ENCODE measurements at regions not wholly inside any gene's neighbourhood (a gene's known extent, or its start where the extent isn't known, plus 50 kb on each side); places are given as distances from the start of the nearest gene placed in this dataset.

DNA sequence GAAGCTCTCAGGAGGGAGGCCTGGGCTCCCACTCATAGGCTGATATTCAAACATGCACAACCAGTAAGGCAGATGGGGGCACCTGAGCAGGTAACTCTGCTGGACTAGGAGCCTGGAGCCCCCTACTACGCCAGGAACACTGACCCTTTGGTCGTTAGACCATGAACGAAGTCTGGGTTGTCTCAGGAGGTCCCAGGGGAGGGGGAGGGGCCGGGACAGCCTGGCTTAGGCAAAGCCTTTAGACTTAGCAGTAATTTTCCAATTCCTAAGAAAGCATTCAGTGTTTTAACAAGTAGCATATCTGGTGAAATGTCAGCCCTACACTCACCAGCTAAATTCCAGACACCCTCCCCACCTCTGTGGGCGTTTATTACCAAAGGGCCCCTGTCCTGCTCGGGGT, 67.4 kb upstream of the ST8SIA2 start:
- Histone ChIP-seq H3K4ac (ENCODE audit: low read depth, low read length) (no peak overlapping the region), H4K5ac (ENCODE audit: low read length) (no peak overlapping the region), H3K23ac (ENCODE audit: low read length) (no peak overlapping the region), H3K18ac (ENCODE audit: low read length) (no peak overlapping the region), H3K4me1 (ENCODE audit: control insufficient read depth, low read depth, low read length) (no peaks in the 10 kb centered on the region), H3K79me2 (ENCODE audit: control insufficient read depth, insufficient read depth, low read length) (no peaks in the 10 kb centered on the region), H2BK5ac (ENCODE audit: low read length) (no peak overlapping the region), H3K27me3 (ENCODE audit: insufficient read depth, low read length, poor library complexity) (no peaks in the 10 kb centered on the region), H3K36me3 (ENCODE audit: control insufficient read depth, insufficient read depth, low read length) (no peaks in the 10 kb centered on the region), H3K56ac (ENCODE audit: low read length) (no peak overlapping the region), H4K8ac (ENCODE audit: low read depth, low read length) (no peak overlapping the region), H3K9ac (ENCODE audit: low read length) (no peak overlapping the region), H2BK15ac (replicated peaks; ENCODE audit: low read depth) (no peak overlapping the region), H3K4me2 (ENCODE audit: low read length) (no peak overlapping the region), H3K79me1 (ENCODE audit: low read length) (no peaks in the 10 kb centered on the region), H2AK5ac (ENCODE audit: low read length) (no peak overlapping the region), H3K27ac (ENCODE audit: low read depth, low read length) (no peak overlapping the region), H2BK120ac (ENCODE audit: low read depth, low read length) (no peak overlapping the region), H3K4me3 (ENCODE audit: low read length) (no peak overlapping the region)
- no CpG with 5 or more reads among the region's 6 CpGs for WGBS (ENCODE audit: extremely low coverage, insufficient coverage, low lambda C conversion rate)
- no peak for DNase-seq

DNA sequence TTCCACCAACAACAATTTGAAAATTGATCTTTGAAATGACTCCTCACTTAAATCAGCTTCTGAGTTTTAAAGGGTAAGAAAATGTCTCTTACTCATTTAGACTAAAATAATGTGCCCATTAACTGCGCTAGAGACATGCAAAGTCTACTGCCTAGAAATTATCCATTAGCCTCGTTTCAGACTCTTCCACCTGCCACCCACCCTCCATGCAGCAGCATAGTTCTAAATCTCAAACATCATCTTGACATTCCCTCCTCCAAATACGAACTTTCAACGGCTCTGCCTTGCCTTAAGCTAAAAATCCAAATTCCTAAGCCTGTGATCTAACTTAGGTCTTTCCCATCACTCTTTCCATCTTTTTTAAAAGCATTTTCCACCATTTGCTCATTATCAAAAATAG, 66.6 kb upstream of the ST8SIA2 start:
- Histone ChIP-seq H2BK120ac (ENCODE audit: low read depth, low read length) (no peak overlapping the region), H4K5ac (ENCODE audit: low read length) (no peak overlapping the region), H3K36me3 (ENCODE audit: control insufficient read depth, insufficient read depth, low read length) (no peaks in the 10 kb centered on the region), H3K23ac (ENCODE audit: low read length) (no peak overlapping the region), H3K79me2 (ENCODE audit: control insufficient read depth, insufficient read depth, low read length) (no peaks in the 10 kb centered on the region), H3K9ac (ENCODE audit: low read length) (no peak overlapping the region), H2BK15ac (replicated peaks; ENCODE audit: low read depth) (no peak overlapping the region), H3K4me3 (ENCODE audit: low read length) (no peak overlapping the region), H2AK5ac (ENCODE audit: low read length) (no peak overlapping the region), H3K4me2 (ENCODE audit: low read length) (no peak overlapping the region), H3K27me3 (ENCODE audit: insufficient read depth, low read length, poor library complexity) (no peaks in the 10 kb centered on the region), H3K56ac (ENCODE audit: low read length) (no peak overlapping the region), H3K4ac (ENCODE audit: low read depth, low read length) (no peak overlapping the region), H3K4me1 (ENCODE audit: control insufficient read depth, low read depth, low read length) (no peaks in the 10 kb centered on the region), H3K18ac (ENCODE audit: low read length) (no peak overlapping the region), H4K8ac (ENCODE audit: low read depth, low read length) (no peak overlapping the region), H3K27ac (ENCODE audit: low read depth, low read length) (no peak overlapping the region), H2BK5ac (ENCODE audit: low read length) (no peak overlapping the region), H3K79me1 (ENCODE audit: low read length) (no peaks in the 10 kb centered on the region)
- 100% methylated on average over 2 of the region's 4 CpGs for WGBS (ENCODE audit: extremely low coverage, insufficient coverage, low lambda C conversion rate)
- DNase-seq: no peak

DNA sequence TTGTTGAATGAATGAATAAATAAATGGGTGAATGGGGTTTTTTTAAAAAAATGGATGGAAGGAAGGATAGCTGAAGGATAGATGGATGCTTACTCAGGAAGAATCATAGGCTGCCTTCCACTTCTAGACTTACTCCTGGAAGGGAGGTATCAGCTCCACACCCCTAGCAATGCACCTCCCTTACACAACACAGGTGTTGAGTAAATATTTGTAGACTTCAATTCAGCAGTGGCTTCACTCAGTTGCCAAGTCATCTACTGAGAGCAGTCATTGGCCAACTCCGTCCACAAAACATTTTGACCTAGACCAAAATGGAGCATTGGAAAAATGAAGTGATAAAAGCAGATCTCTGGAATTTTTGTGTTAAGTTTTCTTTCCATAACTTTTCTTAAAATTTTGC, 65.5 kb upstream of the ST8SIA2 start:
- H2BK15ac ChIP-seq (replicated peaks; ENCODE audit: low read depth): no peak overlapping the region
- H3K18ac ChIP-seq (ENCODE audit: low read length): no peak overlapping the region
- WGBS (ENCODE audit: extremely low coverage, insufficient coverage, low lambda C conversion rate): no CpG with 5 or more reads among the region's 1 CpG
- H3K4me3 ChIP-seq (ENCODE audit: low read length): no peak overlapping the region
- no peak overlapping the region for H3K9ac ChIP-seq (ENCODE audit: low read length)
- no peak overlapping the region for H4K8ac ChIP-seq (ENCODE audit: low read depth, low read length)
- H2BK120ac ChIP-seq (ENCODE audit: low read depth, low read length): no peak overlapping the region
- H3K36me3 ChIP-seq (ENCODE audit: control insufficient read depth, insufficient read depth, low read length): no peaks in the 10 kb centered on the region
- no peak overlapping the region for H2BK5ac ChIP-seq (ENCODE audit: low read length)
- H2AK5ac ChIP-seq (ENCODE audit: low read length): no peak overlapping the region
- no peaks in the 10 kb centered on the region for H3K27me3 ChIP-seq (ENCODE audit: insufficient read depth, low read length, poor library complexity)
- DNase-seq: no peak
- no peak overlapping the region for H3K27ac ChIP-seq (ENCODE audit: low read depth, low read length)
- H3K79me2 ChIP-seq (ENCODE audit: control insufficient read depth, insufficient read depth, low read length): no peaks in the 10 kb centered on the region
- H3K4ac ChIP-seq (ENCODE audit: low read depth, low read length): no peak overlapping the region
- H3K79me1 ChIP-seq (ENCODE audit: low read length): no peaks in the 10 kb centered on the region
- H3K4me2 ChIP-seq (ENCODE audit: low read length): no peak overlapping the region
- H3K4me1 ChIP-seq (ENCODE audit: control insufficient read depth, low read depth, low read length): no peaks in the 10 kb centered on the region
- no peak overlapping the region for H3K23ac ChIP-seq (ENCODE audit: low read length)
- H3K56ac ChIP-seq (ENCODE audit: low read length): no peak overlapping the region
- no peak overlapping the region for H4K5ac ChIP-seq (ENCODE audit: low read length)

DNA sequence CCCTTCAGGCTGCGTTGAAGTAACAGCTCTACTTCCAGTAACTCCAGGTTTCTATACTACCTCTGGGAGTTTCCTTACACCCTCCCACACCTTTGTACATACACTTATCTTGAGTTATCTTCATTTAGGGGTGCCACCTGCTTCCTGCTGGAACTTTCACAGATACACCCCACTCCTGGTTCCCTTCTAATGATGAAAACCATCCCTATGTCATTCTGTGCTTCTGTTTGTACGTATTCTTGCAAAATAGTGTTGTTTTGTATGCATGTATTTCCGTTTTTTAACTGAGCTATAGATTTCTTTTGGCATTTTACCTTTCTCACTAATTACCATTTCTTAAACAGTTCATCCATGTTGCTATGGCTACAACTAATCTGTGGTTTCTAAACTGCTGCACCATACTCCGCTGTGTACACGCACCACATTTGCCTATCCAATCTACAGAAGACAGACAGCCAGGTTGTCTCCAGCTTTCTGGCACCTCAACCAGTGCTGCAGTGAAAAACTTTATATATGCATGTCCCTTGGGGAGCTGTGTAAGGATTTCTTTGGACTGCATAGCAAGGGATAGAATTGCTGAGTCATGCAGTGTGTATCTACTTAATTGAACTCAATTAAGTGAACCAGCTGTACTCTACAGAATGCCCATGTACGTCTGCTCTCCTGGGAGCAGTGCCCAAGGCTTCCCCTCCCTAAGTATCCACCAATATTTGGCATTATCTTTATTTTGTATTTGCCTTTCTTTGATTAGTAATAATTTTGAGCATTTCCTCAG, 61.4 kb upstream of the ST8SIA2 start:
- Histone ChIP-seq H3K79me2 (ENCODE audit: control insufficient read depth, insufficient read depth, low read length) (no peaks in the 10 kb centered on the region), H2AK5ac (ENCODE audit: low read length) (no peak overlapping the region), H3K27ac (ENCODE audit: low read depth, low read length) (no peak overlapping the region), H3K56ac (ENCODE audit: low read length) (no peak overlapping the region), H3K23ac (ENCODE audit: low read length) (no peak overlapping the region), H3K4me3 (ENCODE audit: low read length) (no peak overlapping the region), H4K5ac (ENCODE audit: low read length) (no peak overlapping the region), H3K9ac (ENCODE audit: low read length) (no peak overlapping the region), H3K27me3 (ENCODE audit: insufficient read depth, low read length, poor library complexity) (no peaks in the 10 kb centered on the region), H3K4me2 (ENCODE audit: low read length) (no peak overlapping the region), H3K79me1 (ENCODE audit: low read length) (no peaks in the 10 kb centered on the region), H2BK15ac (replicated peaks; ENCODE audit: low read depth) (no peak overlapping the region), H4K8ac (ENCODE audit: low read depth, low read length) (no peak overlapping the region), H2BK120ac (ENCODE audit: low read depth, low read length) (no peak overlapping the region), H2BK5ac (ENCODE audit: low read length) (no peak overlapping the region), H3K36me3 (ENCODE audit: control insufficient read depth, insufficient read depth, low read length) (no peaks in the 10 kb centered on the region), H3K4ac (ENCODE audit: low read depth, low read length) (no peak overlapping the region), H3K4me1 (ENCODE audit: control insufficient read depth, low read depth, low read length) (no peaks in the 10 kb centered on the region), H3K18ac (ENCODE audit: low read length) (no peak overlapping the region)
- WGBS (ENCODE audit: extremely low coverage, insufficient coverage, low lambda C conversion rate): no CpG with 5 or more reads among the region's 6 CpGs
- DNase-seq: no peak

DNA sequence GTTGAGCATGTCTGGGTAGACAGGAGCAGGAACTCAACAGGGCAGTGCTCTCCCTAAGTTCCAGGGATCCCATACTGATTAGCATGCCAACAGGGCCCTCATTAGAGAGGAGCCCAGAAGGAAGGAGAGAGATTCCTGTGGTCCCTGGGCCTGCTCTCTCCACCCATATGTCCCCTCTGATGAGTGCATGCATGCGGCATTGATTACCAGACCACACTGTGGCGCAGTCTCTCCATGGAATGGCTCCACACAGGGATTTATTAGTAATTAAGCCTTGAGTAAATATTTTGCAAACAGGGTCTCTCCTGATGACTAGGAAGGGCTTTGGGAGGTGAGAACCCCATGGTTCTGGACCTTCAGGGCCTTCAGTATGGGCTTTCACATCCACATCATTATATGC, 60.0 kb upstream of the ST8SIA2 start:
- H4K5ac ChIP-seq (ENCODE audit: low read length): no peak overlapping the region
- no peak overlapping the region for H4K8ac ChIP-seq (ENCODE audit: low read depth, low read length)
- no peak overlapping the region for H2AK5ac ChIP-seq (ENCODE audit: low read length)
- no peaks in the 10 kb centered on the region for H3K4me1 ChIP-seq (ENCODE audit: control insufficient read depth, low read depth, low read length)
- no peak overlapping the region for H2BK120ac ChIP-seq (ENCODE audit: low read depth, low read length)
- no peak overlapping the region for H3K4me3 ChIP-seq (ENCODE audit: low read length)
- H2BK5ac ChIP-seq (ENCODE audit: low read length): no peak overlapping the region
- WGBS (ENCODE audit: extremely low coverage, insufficient coverage, low lambda C conversion rate): no CpG with 5 or more reads among the region's 2 CpGs
- H3K79me1 ChIP-seq (ENCODE audit: low read length): no peaks in the 10 kb centered on the region
- H3K79me2 ChIP-seq (ENCODE audit: control insufficient read depth, insufficient read depth, low read length): no peaks in the 10 kb centered on the region
- no peaks in the 10 kb centered on the region for H3K36me3 ChIP-seq (ENCODE audit: control insufficient read depth, insufficient read depth, low read length)
- no peak overlapping the region for H3K4me2 ChIP-seq (ENCODE audit: low read length)
- no peak overlapping the region for H3K4ac ChIP-seq (ENCODE audit: low read depth, low read length)
- H3K27me3 ChIP-seq (ENCODE audit: insufficient read depth, low read length, poor library complexity): no peaks in the 10 kb centered on the region
- DNase-seq: no peak
- no peak overlapping the region for H2BK15ac ChIP-seq (replicated peaks; ENCODE audit: low read depth)
- no peak overlapping the region for H3K9ac ChIP-seq (ENCODE audit: low read length)
- no peak overlapping the region for H3K23ac ChIP-seq (ENCODE audit: low read length)
- no peak overlapping the region for H3K27ac ChIP-seq (ENCODE audit: low read depth, low read length)
- H3K18ac ChIP-seq (ENCODE audit: low read length): no peak overlapping the region
- H3K56ac ChIP-seq (ENCODE audit: low read length): no peak overlapping the region

DNA sequence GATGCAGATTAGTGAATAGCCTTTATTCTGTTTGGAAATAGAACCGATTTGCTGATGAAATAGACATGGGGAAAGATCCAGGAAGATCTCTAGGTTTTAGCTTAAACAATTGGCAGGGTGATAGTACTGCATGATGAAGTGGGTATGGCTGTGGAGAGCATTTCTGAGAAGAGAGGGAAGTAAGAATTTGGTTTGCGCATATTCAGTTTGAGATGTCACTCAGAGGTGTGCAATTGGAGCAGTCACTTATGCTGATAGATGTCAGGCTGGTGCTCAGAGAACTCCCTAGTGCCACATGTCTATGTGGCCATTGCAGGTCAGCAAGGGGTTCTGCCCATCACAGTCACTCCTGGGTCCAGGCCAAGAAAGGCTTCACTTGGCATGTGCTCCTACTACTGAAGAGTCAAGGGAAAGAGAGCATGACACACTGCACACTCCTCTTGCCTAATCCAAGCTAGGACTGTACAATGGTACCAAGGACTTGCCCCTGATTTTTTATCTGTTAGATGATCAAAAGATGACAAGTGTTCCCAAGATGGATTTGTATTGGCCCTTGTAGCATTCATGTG, 57.2 kb upstream of the ST8SIA2 start:
- Histone ChIP-seq H3K79me1 (ENCODE audit: low read length) (no peaks in the 10 kb centered on the region), H2BK5ac (ENCODE audit: low read length) (no peak overlapping the region), H4K8ac (ENCODE audit: low read depth, low read length) (no peak overlapping the region), H3K23ac (ENCODE audit: low read length) (no peak overlapping the region), H2BK120ac (ENCODE audit: low read depth, low read length) (no peak overlapping the region), H3K9ac (ENCODE audit: low read length) (no peak overlapping the region), H3K36me3 (ENCODE audit: control insufficient read depth, insufficient read depth, low read length) (no peaks in the 10 kb centered on the region), H3K56ac (ENCODE audit: low read length) (no peak overlapping the region), H3K4ac (ENCODE audit: low read depth, low read length) (no peak overlapping the region), H3K4me1 (ENCODE audit: control insufficient read depth, low read depth, low read length) (no peaks in the 10 kb centered on the region), H3K79me2 (ENCODE audit: control insufficient read depth, insufficient read depth, low read length) (no peaks in the 10 kb centered on the region), H2BK15ac (replicated peaks; ENCODE audit: low read depth) (no peak overlapping the region), H3K18ac (ENCODE audit: low read length) (no peak overlapping the region), H4K5ac (ENCODE audit: low read length) (no peak overlapping the region), H3K27ac (ENCODE audit: low read depth, low read length) (no peak overlapping the region), H3K27me3 (ENCODE audit: insufficient read depth, low read length, poor library complexity) (no peaks in the 10 kb centered on the region), H3K4me2 (ENCODE audit: low read length) (no peak overlapping the region), H3K4me3 (ENCODE audit: low read length) (no peak overlapping the region), H2AK5ac (ENCODE audit: low read length) (no peak overlapping the region)
- no peak for DNase-seq
- no CpG with 5 or more reads among the region's 2 CpGs for WGBS (ENCODE audit: extremely low coverage, insufficient coverage, low lambda C conversion rate)

Data from mesendoderm (in vitro differentiated cells).